K562 (cell line): ENCODE measurements at regions not wholly inside any gene's neighbourhood (a gene's known extent, or its start where the extent isn't known, plus 50 kb on each side); places are given as distances from the start of the nearest gene placed in this dataset.

Source experiments
- ATAC-seq: fragments of 200-7000 bp; cut with Tn5 transposase; 3 replicates; pipeline ENCODE4 v1.9.1; 2020; ENCODE audit warnings: moderate library complexity
- BruUV-seq: library from RNA; stranded (reverse); fragments of 400-500 nt; replicated peaks from 2 replicates; lab custom pipeline; 2021; lab: Mats Ljungman, UMichigan
- CTCF ChIA-PET: fragments of 300-600 bp; formaldehyde crosslinking; extraction: SDS; loops from one replicate; lab custom pipeline; 2021; ENCODE audit warnings: low intra/inter-chr PET ratio; lab: Yijun Ruan, JAX
- POLR2A ChIA-PET: fragments of 300-600, 350-650 bp; sonication (Branson Sonifier 250); formaldehyde crosslinking; extraction: SDS; loops from one replicate; lab custom pipeline; 2021; ENCODE audit warnings: antibody characterized with exemption, inconsistent platforms; lab: Yijun Ruan, JAX
- DNase-seq, 4 experiments: peaks; one replicate each; pipeline versions ENCODE4 v3.0.0 to v3.0.0-alpha.2; 2011 to 2018; ENCODE audit warnings: low spot score in 3 of 4, mixed read lengths in 3 of 4; ENCODE audit errors: extremely low read depth in 1 of 4
- FAIRE-seq: peaks from 2 replicates; lab custom pipeline; 2011; peaks lifted over from hg19 to GRCh38; lab: Jason Lieb, UNC
- H2AFZ ChIP-seq: 2 replicates; pipeline ENCODE4 v1.6.0; 2011; ENCODE audit warnings: low read depth, low read length, control low read depth, inconsistent platforms
- H3K27ac ChIP-seq: fragments of 200-600 bp; 3 replicates; pipeline ENCODE4 v1.8.0; 2011; ENCODE audit warnings: low read depth, mild to moderate bottlenecking, control low read depth, inconsistent platforms, low read length, moderate library complexity, mixed read lengths; ENCODE audit errors: extremely low read depth
- H3K27me3 ChIP-seq, 2 experiments: fragments of 300-600 bp in 1 of 2; 2 replicates in 1 of 2; 3 replicates in 1 of 2; pipeline versions ENCODE4 v1.6.0 to v1.8.0; 2011; ENCODE audit warnings: inconsistent platforms in 2 of 2, low read length in 2 of 2, mild to moderate bottlenecking in 1 of 2, mixed read lengths in 1 of 2, moderate library complexity in 1 of 2; ENCODE audit not compliant: control insufficient read depth in 2 of 2, insufficient read depth in 2 of 2
- H3K36me3 ChIP-seq: fragments of 300-600 bp; 3 replicates; pipeline ENCODE4 v1.8.0; 2011; ENCODE audit warnings: mild to moderate bottlenecking, low read length, inconsistent platforms; ENCODE audit not compliant: control insufficient read depth, insufficient read depth
- H3K4me1 ChIP-seq, 2 experiments: fragments of 200-600 bp in 1 of 2; replicated peaks in 1 of 2; 2 replicates in 1 of 2; 3 replicates in 1 of 2; pipeline versions ENCODE4 v1.5.1 to v1.8.0; 2011; ENCODE audit warnings: inconsistent platforms in 2 of 2, low read length in 2 of 2, mild to moderate bottlenecking in 1 of 2, mixed read lengths in 1 of 2, moderate library complexity in 1 of 2; ENCODE audit not compliant: control insufficient read depth in 2 of 2, insufficient read depth in 2 of 2
- H3K4me2 ChIP-seq: 2 replicates; pipeline ENCODE4 v1.6.1; 2011; ENCODE audit warnings: low read length, control low read depth, inconsistent platforms, mixed read lengths; ENCODE audit not compliant: insufficient read depth
- H3K4me3 ChIP-seq: fragments of 200-600 bp; sonication (generic), shearing (Covaris generic); 2 replicates; pipeline ENCODE4 v1.5.1; 2016; ENCODE audit warnings: control low read depth, inconsistent platforms
- H3K79me2 ChIP-seq: fragments of 200-600 bp; 3 replicates; pipeline ENCODE4 v1.8.0; 2011; ENCODE audit warnings: low read length, inconsistent platforms; ENCODE audit not compliant: control insufficient read depth, insufficient read depth
- H3K9ac ChIP-seq, 2 experiments: 2 replicates each; pipeline versions ENCODE4 v1.6.0 to v1.6.1; 2011; ENCODE audit warnings: low read depth in 2 of 2, low read length in 2 of 2, control low read depth in 1 of 2, inconsistent platforms in 1 of 2, mild to moderate bottlenecking in 1 of 2, mixed read lengths in 1 of 2; ENCODE audit not compliant: insufficient read depth in 1 of 2
- H3K9me1 ChIP-seq: one replicate; pipeline ENCODE4 v1.6.0; 2011; ENCODE audit warnings: inconsistent platforms, mild to moderate bottlenecking, low read length, moderate library complexity; ENCODE audit not compliant: control insufficient read depth, insufficient read depth
- H3K9me3 ChIP-seq: replicated peaks from 2 replicates; pipeline ENCODE4 v1.5.1; 2011; ENCODE audit warnings: low read depth, low read length, inconsistent platforms; ENCODE audit not compliant: control insufficient read depth, insufficient read depth
- H4K20me1 ChIP-seq: replicated peaks from 2 replicates; pipeline ENCODE4 v1.6.1; 2011; ENCODE audit warnings: low read length, inconsistent platforms, mixed read lengths; ENCODE audit not compliant: control insufficient read depth, insufficient read depth
- DIDO1 ChIP-seq: fragments of 450-650 bp; IDR thresholded peaks from 2 replicates; pipeline ENCODE4 v1.6.1; 2016; ENCODE audit warnings: low read depth, missing biosample characterization, missing genetic modification characterization
- HES1 ChIP-seq: fragments of 450-650 bp; IDR thresholded peaks from 2 replicates; pipeline ENCODE4 v1.6.1; 2016; ENCODE audit warnings: low read depth, mild to moderate bottlenecking, moderate library complexity
- KHSRP ChIP-seq: fragments of 450-650 bp; IDR thresholded peaks from 2 replicates; pipeline ENCODE4 v1.6.1; 2017
- MCM5 ChIP-seq: fragments of 450-650 bp; IDR thresholded peaks from 2 replicates; pipeline ENCODE4 v1.6.1; 2016; ENCODE audit warnings: low read depth
- MYC ChIP-seq, 2 experiments: fragments of 250-450 bp in 1 of 2; sonication (Bioruptor Pico) in 1 of 2; IDR thresholded peaks; 2 replicates each; pipeline versions ENCODE4 v1.5.1 to v1.6.1; 2012 to 2021; ENCODE audit warnings: low read depth in 2 of 2, borderline replicate concordance in 1 of 2, improper control_type of control experiment in 1 of 2, low read length in 1 of 2, mild to moderate bottlenecking in 1 of 2, moderate library complexity in 1 of 2
- PCBP1 ChIP-seq: fragments of 200-400 bp; formaldehyde crosslinking; IDR thresholded peaks from 2 replicates; pipeline ENCODE4 v1.6.1; 2018; ENCODE audit warnings: mild to moderate bottlenecking, low read depth, low read length; ENCODE audit not compliant: poor library complexity, severe bottlenecking
- PCBP2 ChIP-seq: fragments of 200-400 bp; formaldehyde crosslinking; IDR thresholded peaks from 2 replicates; pipeline ENCODE4 v1.6.1; 2018; ENCODE audit warnings: low read length, low read depth, mild to moderate bottlenecking, moderate library complexity; ENCODE audit not compliant: poor library complexity, severe bottlenecking
- RFX7 ChIP-seq: fragments of 250-450 bp; sonication (Bioruptor Pico); IDR thresholded peaks from 2 replicates; pipeline ENCODE4 v1.5.1; 2021; ENCODE audit warnings: mild to moderate bottlenecking
- STAT5A ChIP-seq: IDR thresholded peaks from 2 replicates; pipeline ENCODE4 v1.6.1; 2012; ENCODE audit warnings: low read length, inconsistent platforms, borderline replicate concordance
- TCF15 ChIP-seq: fragments of 250-450 bp; sonication (Bioruptor Pico); IDR thresholded peaks from 2 replicates; pipeline ENCODE4 v1.8.0; 2022; ENCODE audit warnings: moderate library complexity, mild to moderate bottlenecking, inconsistent platforms
- TFE3 ChIP-seq: fragments of 450-650 bp; formaldehyde crosslinking; IDR thresholded peaks from 2 replicates; pipeline ENCODE4 v1.4.0; 2020; ENCODE audit warnings: mild to moderate bottlenecking, mixed read lengths
- TGIF2 ChIP-seq: sonication (generic); formaldehyde crosslinking; IDR thresholded peaks from 2 replicates; pipeline ENCODE4 v1.8.1; 2022; ENCODE audit warnings: mild to moderate bottlenecking, missing genetic modification reagents, moderate library complexity
- THRB ChIP-seq: fragments of 450-650 bp; formaldehyde crosslinking; conservative IDR thresholded peaks from 2 replicates; pipeline ENCODE4 v1.4.0; 2022; ENCODE audit warnings: mild to moderate bottlenecking, missing genetic modification characterization
- ZBTB17 ChIP-seq: fragments of 450-650 bp; formaldehyde crosslinking; IDR thresholded peaks from 2 replicates; pipeline ENCODE4 v1.4.0; 2020; ENCODE audit warnings: mild to moderate bottlenecking
- ZNF311 ChIP-seq: fragments of 250-450 bp; sonication (Bioruptor Pico); IDR thresholded peaks from 2 replicates; pipeline ENCODE4 v1.4.0; 2020; ENCODE audit warnings: mild to moderate bottlenecking, moderate library complexity
- ZNF431 ChIP-seq: sonication (generic); formaldehyde crosslinking; IDR thresholded peaks from 2 replicates; pipeline ENCODE4 v1.8.0; 2022; ENCODE audit warnings: mild to moderate bottlenecking, missing genetic modification reagents
- WGBS: fragments of 100-300 bp; shearing (Covaris generic); methylation state at CpG from one replicate; pipeline ENCODE4 v1.1.6; 2016; ENCODE audit warnings: low coverage, mixed read lengths; ENCODE audit not compliant: insufficient coverage; ENCODE audit errors: missing lambda C conversion rate; 5-methylcytosine and 5-hydroxymethylcytosine counted together
- in situ Hi-C: fragments of 300-500 bp; cut with MboI; formaldehyde crosslinking; loops from 4 replicates; pipeline ENCODE4 v1.15.0; 2018; ENCODE audit warnings: inconsistent platforms, mixed read lengths
- intact Hi-C: fragments of 100-400 bp; cut with micrococcal nuclease; formaldehyde crosslinking; loops from 2 replicates; pipeline ENCODE4 v1.14.2; 2022

- TF ChIP-seq HES1 (no peak), TCF15 (CRISPR knock-in tag) (no peak), ZNF431 (CRISPR knock-in tag) (no peak), TGIF2 (CRISPR knock-in tag) (no peak), PCBP2 (no peak)
Observed at GRCh38 chr11:130581646-130582045, 133.2 kb downstream of the ADAMTS15 start (continued).

- ATAC-seq, result no peak
- Histone ChIP-seq H3K4me2 (no peak overlapping the region), H3K9me3 (no peaks in the 10 kb centered on the region), H3K4me3 (no peak overlapping the region), H3K27me3 (peaks cover 0 to 8% of the 10 kb centered on the region in 2 experiments; a peak in 1 of 5 replicates), H3K9me1 (no peaks in the 10 kb centered on the region), H4K20me1 (no peaks in the 10 kb centered on the region), H3K4me1 (no peaks in the 10 kb centered on the region), H3K79me2 (no peaks in the 10 kb centered on the region), H2AFZ (no peak overlapping the region), H3K36me3 (no peaks in the 10 kb centered on the region), H3K27ac (no peak overlapping the region), H3K9ac (no peak overlapping the region)
- no peak for FAIRE-seq
- ChIA-PET CTCF (no interaction called here), POLR2A (no interaction called here)
- DNase-seq, result no peak
- intact Hi-C loops (no loop called here), in situ Hi-C loops (no loop called here)
- no TSS peak for BruUV-seq
- 1% methylated on average over 5 of the region's 5 CpGs for WGBS
- TF ChIP-seq MCM5, result no peak
- TF ChIP-seq TFE3, result no peak
- TF ChIP-seq ZBTB17 (CRISPR knock-in tag), result no peak
- TF ChIP-seq THRB (CRISPR knock-in tag), result no peak
- TF ChIP-seq RFX7, result no peak
- TF ChIP-seq KHSRP, result no peak
- no peak for TF ChIP-seq STAT5A
- TF ChIP-seq ZNF311 (CRISPR knock-in tag), result no peak
- no peak for TF ChIP-seq MYC (IDR thresholded peaks at IDR 0.05; ENCODE audit: low read depth, low read length)
- no peak for TF ChIP-seq MYC (CRISPR knock-in tag; IDR thresholded peaks at IDR 0.05; ENCODE audit: borderline replicate concordance, low read depth)
- TF ChIP-seq PCBP1, result no peak
- TF ChIP-seq DIDO1 (tag), result no peak
Observed at GRCh38 chr11:130582176-130582575, 133.7 kb downstream of the ADAMTS15 start.
